ENCODE measurements at regions not wholly inside any gene's neighbourhood (a gene's known extent, or its start where the extent isn't known, plus 50 kb on each side); places are given as distances from the start of the nearest gene placed in this dataset.

GRCh38 chr6:85983032-85983659 is 340.5 kb upstream of the SYNCRIP start:
- H2AFZ ChIP-seq (ENCODE audit: low read depth, low read length): no peak overlapping the region
- no peak for DNase-seq
- no peaks in the 10 kb centered on the region for H3K27me3 ChIP-seq (ENCODE audit: insufficient read depth, low read length, poor library complexity)
- no peaks in the 10 kb centered on the region for H4K20me1 ChIP-seq (ENCODE audit: insufficient read depth, low read length)
- ATAC-seq (ENCODE audit: insufficient read depth, low read depth): no peak
- H3K4me2 ChIP-seq (ENCODE audit: insufficient read depth, low read length): no peak overlapping the region
- H3K27ac ChIP-seq (ENCODE audit: low read length): no peak overlapping the region
- no peaks in the 10 kb centered on the region for H3K79me2 ChIP-seq (ENCODE audit: insufficient read depth, low read length)
- H3K4me1 ChIP-seq (ENCODE audit: insufficient read depth, low read length): no peaks in the 10 kb centered on the region
- no peak overlapping the region for H3K9ac ChIP-seq (ENCODE audit: low read depth, low read length)
- no peaks in the 10 kb centered on the region for H3K36me3 ChIP-seq (ENCODE audit: insufficient read depth, low read length)
- H3K4me3 ChIP-seq (ENCODE audit: low read depth in 1 of 2, low read length in 2 of 2): no peak overlapping the region
- TF ChIP-seq CTCF (IDR thresholded peaks at IDR 0.05; ENCODE audit: borderline replicate concordance, extremely low read depth, low read length, poor library complexity, severe bottlenecking) (no peak), EZH2 (IDR thresholded peaks at IDR 0.05; ENCODE audit: borderline replicate concordance, low read depth, low read length, severe bottlenecking) (no peak)
- H3K9me3 ChIP-seq (ENCODE audit: insufficient read depth, low read length, severe bottlenecking): peaks cover 15% of the 10 kb centered on the region

DNA sequence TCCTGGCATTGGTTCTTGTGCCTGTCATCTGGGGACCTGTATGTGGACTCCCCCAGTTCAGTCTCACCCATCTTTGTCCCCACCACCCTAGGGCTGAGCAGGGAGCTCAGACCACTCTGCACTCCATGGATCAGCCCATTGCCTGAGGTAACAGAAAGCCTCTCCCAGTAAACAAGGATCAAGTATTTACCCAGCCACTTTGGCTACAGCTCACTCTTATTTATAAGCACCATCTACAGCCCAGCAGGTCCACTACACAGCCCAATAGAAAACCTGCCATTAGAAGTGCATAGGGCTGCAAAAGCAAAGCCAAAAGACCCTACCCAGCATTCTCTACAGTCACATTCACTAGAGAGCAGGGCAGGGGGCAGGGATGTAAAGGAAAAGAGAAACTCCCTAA is 335.0 kb upstream of the SYNCRIP start:
- H2AFZ ChIP-seq (ENCODE audit: low read depth, low read length): no peak overlapping the region
- H3K4me3 ChIP-seq (ENCODE audit: low read depth in 1 of 2, low read length in 2 of 2): no peak overlapping the region
- H4K20me1 ChIP-seq (ENCODE audit: insufficient read depth, low read length): no peaks in the 10 kb centered on the region
- H3K27me3 ChIP-seq (ENCODE audit: insufficient read depth, low read length, poor library complexity): no peaks in the 10 kb centered on the region
- no peaks in the 10 kb centered on the region for H3K36me3 ChIP-seq (ENCODE audit: insufficient read depth, low read length)
- no peaks in the 10 kb centered on the region for H3K79me2 ChIP-seq (ENCODE audit: insufficient read depth, low read length)
- TF ChIP-seq CTCF (IDR thresholded peaks at IDR 0.05; ENCODE audit: borderline replicate concordance, extremely low read depth, low read length, poor library complexity, severe bottlenecking) (no peak), EZH2 (IDR thresholded peaks at IDR 0.05; ENCODE audit: borderline replicate concordance, low read depth, low read length, severe bottlenecking) (no peak)
- no peak overlapping the region for H3K4me2 ChIP-seq (ENCODE audit: insufficient read depth, low read length)
- no peak overlapping the region for H3K27ac ChIP-seq (ENCODE audit: low read length)
- H3K9me3 ChIP-seq (ENCODE audit: insufficient read depth, low read length, severe bottlenecking): no peaks in the 10 kb centered on the region
- no peaks in the 10 kb centered on the region for H3K4me1 ChIP-seq (ENCODE audit: insufficient read depth, low read length)
- no peak for ATAC-seq (ENCODE audit: insufficient read depth, low read depth)
- DNase-seq: no peak
- no peak overlapping the region for H3K9ac ChIP-seq (ENCODE audit: low read depth, low read length)

DNA sequence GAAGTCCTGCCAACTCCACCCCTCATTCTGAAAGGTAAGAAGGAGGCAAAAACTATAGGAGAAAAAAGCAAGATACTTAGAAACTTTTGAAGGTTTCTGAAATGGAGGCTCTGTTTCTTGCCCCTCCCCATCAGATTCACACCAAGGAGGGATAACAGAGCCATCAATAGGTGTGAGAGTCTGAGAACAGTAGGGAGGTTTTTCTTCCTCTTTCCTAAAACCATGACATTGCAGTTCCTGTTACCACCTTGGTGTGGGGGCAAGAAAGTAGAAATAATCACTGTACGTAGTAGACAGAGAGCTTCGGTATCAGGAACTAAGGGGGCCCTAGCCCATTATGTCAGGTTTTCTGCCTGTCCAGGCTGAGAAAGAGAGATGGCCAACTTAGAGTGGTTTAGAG is 333.3 kb upstream of the SYNCRIP start:
- Histone ChIP-seq H3K27ac (ENCODE audit: low read length) (no peak overlapping the region), H3K36me3 (ENCODE audit: insufficient read depth, low read length) (no peaks in the 10 kb centered on the region), H3K4me1 (ENCODE audit: insufficient read depth, low read length) (no peaks in the 10 kb centered on the region), H2AFZ (ENCODE audit: low read depth, low read length) (no peak overlapping the region), H3K27me3 (ENCODE audit: insufficient read depth, low read length, poor library complexity) (no peaks in the 10 kb centered on the region), H3K9ac (ENCODE audit: low read depth, low read length) (no peak overlapping the region), H4K20me1 (ENCODE audit: insufficient read depth, low read length) (no peaks in the 10 kb centered on the region), H3K79me2 (ENCODE audit: insufficient read depth, low read length) (no peaks in the 10 kb centered on the region), H3K4me3 (ENCODE audit: low read depth in 1 of 2, low read length in 2 of 2) (no peak overlapping the region), H3K4me2 (ENCODE audit: insufficient read depth, low read length) (no peak overlapping the region), H3K9me3 (ENCODE audit: insufficient read depth, low read length, severe bottlenecking) (no peaks in the 10 kb centered on the region)
- TF ChIP-seq CTCF (IDR thresholded peaks at IDR 0.05; ENCODE audit: borderline replicate concordance, extremely low read depth, low read length, poor library complexity, severe bottlenecking) (no peak), EZH2 (IDR thresholded peaks at IDR 0.05; ENCODE audit: borderline replicate concordance, low read depth, low read length, severe bottlenecking) (no peak)
- DNase-seq (no peak), ATAC-seq (ENCODE audit: insufficient read depth, low read depth) (no peak)
